ENCODE measurements at regions not wholly inside any gene's neighbourhood (a gene's known extent, or its start where the extent isn't known, plus 50 kb on each side); places are given as distances from the start of the nearest gene placed in this dataset.

GRCh38 chr4:41418444-41418843 lies 119.5 kb upstream of the LIMCH1 start:
- Histone ChIP-seq H3K4me3 (no peak overlapping the region), H3K27me3 (peaks cover 7% of the 10 kb centered on the region), H3K36me3 (no peaks in the 10 kb centered on the region), H3K4me1 (ENCODE audit: low read depth) (no peaks in the 10 kb centered on the region), H3K9me3 (ENCODE audit: low read depth) (no peaks in the 10 kb centered on the region), H3K27ac (no peak overlapping the region)
- peak; percentile 7 to 74 for DNase-seq (ENCODE audit: low read depth in 1 of 2, low spot score in 1 of 2)
- TF ChIP-seq CTCF (IDR thresholded peaks at IDR 0.05; ENCODE audit: low read depth, low read length): no peak

- Histone ChIP-seq H3K4me1 (ENCODE audit: low read depth) (no peaks in the 10 kb centered on the region), H3K36me3 (no peaks in the 10 kb centered on the region)
These were observed 117.4 kb upstream of the LIMCH1 start for GRCh38 chr4:41420541-41420940.

GRCh38 chr4:41423117-41423516 lies 114.8 kb upstream of the LIMCH1 start:
- no peaks in the 10 kb centered on the region for H3K4me1 ChIP-seq (ENCODE audit: low read depth)
- TF ChIP-seq CTCF (IDR thresholded peaks at IDR 0.05; ENCODE audit: low read depth, low read length): no peak
- DNase-seq (ENCODE audit: low read depth in 1 of 2, low spot score in 1 of 2): no peak
- no peak overlapping the region for H3K27ac ChIP-seq
- H3K9me3 ChIP-seq (ENCODE audit: low read depth): no peaks in the 10 kb centered on the region
- peaks cover 7% of the 10 kb centered on the region for H3K27me3 ChIP-seq
- no peaks in the 10 kb centered on the region for H3K36me3 ChIP-seq
- no peak overlapping the region for H3K4me3 ChIP-seq

More at GRCh38 chr4:41420541-41420940, 117.4 kb upstream of the LIMCH1 start:
- Histone ChIP-seq H3K4me3 (no peak overlapping the region), H3K27me3 (peaks cover 7% of the 10 kb centered on the region), H3K9me3 (ENCODE audit: low read depth) (no peaks in the 10 kb centered on the region), H3K27ac (no peak overlapping the region)
- TF ChIP-seq CTCF (IDR thresholded peaks at IDR 0.05; ENCODE audit: low read depth, low read length): no peak
- no peak for DNase-seq (ENCODE audit: low read depth in 1 of 2, low spot score in 1 of 2)

GRCh38 chr4:41424522-41424921 lies 113.4 kb upstream of the LIMCH1 start:
- H3K36me3 ChIP-seq: no peaks in the 10 kb centered on the region
- no peaks in the 10 kb centered on the region for H3K9me3 ChIP-seq (ENCODE audit: low read depth)
- H3K4me3 ChIP-seq: no peak overlapping the region
- no peak for DNase-seq (ENCODE audit: low read depth in 1 of 2, low spot score in 1 of 2)
- H3K4me1 ChIP-seq (ENCODE audit: low read depth): peaks cover 6% of the 10 kb centered on the region
- no peak for TF ChIP-seq CTCF (IDR thresholded peaks at IDR 0.05; ENCODE audit: low read depth, low read length)
- peaks cover 7% of the 10 kb centered on the region for H3K27me3 ChIP-seq
- H3K27ac ChIP-seq: no peak overlapping the region

GRCh38 chr4:41425650-41426049 lies 112.3 kb upstream of the LIMCH1 start:
- H3K4me1 ChIP-seq (ENCODE audit: low read depth): peaks cover 6% of the 10 kb centered on the region
- no peaks in the 10 kb centered on the region for H3K9me3 ChIP-seq (ENCODE audit: low read depth)
- H3K36me3 ChIP-seq: no peaks in the 10 kb centered on the region
- no peak for TF ChIP-seq CTCF (IDR thresholded peaks at IDR 0.05; ENCODE audit: low read depth, low read length)
- DNase-seq (ENCODE audit: low read depth in 1 of 2, low spot score in 1 of 2): no peak
- H3K4me3 ChIP-seq: no peak overlapping the region
- peaks cover 4% of the 10 kb centered on the region for H3K27me3 ChIP-seq
- no peak overlapping the region for H3K27ac ChIP-seq

GRCh38 chr4:41426539-41426938 lies 111.4 kb upstream of the LIMCH1 start:
- no peak for DNase-seq (ENCODE audit: low read depth in 1 of 2, low spot score in 1 of 2)
- H3K4me1 ChIP-seq (ENCODE audit: low read depth): peaks cover 6% of the 10 kb centered on the region
- peaks cover 4% of the 10 kb centered on the region for H3K27me3 ChIP-seq
- no peak overlapping the region for H3K27ac ChIP-seq
- H3K9me3 ChIP-seq (ENCODE audit: low read depth): no peaks in the 10 kb centered on the region
- no peaks in the 10 kb centered on the region for H3K36me3 ChIP-seq
- H3K4me3 ChIP-seq: no peak overlapping the region
- TF ChIP-seq CTCF (IDR thresholded peaks at IDR 0.05; ENCODE audit: low read depth, low read length): no peak

All from cardiac muscle cell (in vitro differentiated cells and primary cell).